CD4-positive, alpha-beta T cell (primary cell): ENCODE measurements at regions not wholly inside any gene's neighbourhood (a gene's known extent, or its start where the extent isn't known, plus 50 kb on each side); places are given as distances from the start of the nearest gene placed in this dataset.

Experiments used
- ATAC-seq: fragments of 200-7000 bp; cut with Tn5 transposase; one replicate; pipeline ENCODE4 v1.10.0; 2022; ENCODE audit warnings: mild to moderate bottlenecking; ENCODE audit not compliant: poor library complexity
- CTCF ChIA-PET: fragments of 350-600 bp; sonication (Branson Sonifier 250); formaldehyde crosslinking; loops from one replicate; lab custom pipeline; 2021; ENCODE audit warnings: antibody characterized with exemption, inconsistent platforms; lab: Charles Lee
- POLR2A ChIA-PET: fragments of 350-600 bp; sonication (Branson Sonifier 250); formaldehyde crosslinking; loops from one replicate; lab custom pipeline; 2021; ENCODE audit warnings: antibody characterized with exemption, inconsistent platforms; lab: Charles Lee
- DNase-seq, 14 experiments: peaks; one replicate each; pipeline ENCODE4 v3.0.0-alpha.2; 2013 to 2020; ENCODE audit warnings: mixed read lengths in 2 of 14
- H3K27ac ChIP-seq, 2 donors: one replicate each; pipeline versions ENCODE4 v1.5.1 to v1.7.0; 2013; ENCODE audit warnings: low read length in 2 of 2, low read depth in 1 of 2, mild to moderate bottlenecking in 1 of 2
- H3K27me3 ChIP-seq, 2 experiments: 1 replicate in 1 of 2; 2 replicates in 1 of 2; pipeline versions ENCODE4 v1.6.1 to v1.7.0; 2013; ENCODE audit warnings: low read length in 2 of 2, control low read depth in 1 of 2, mild to moderate bottlenecking in 1 of 2, moderate library complexity in 1 of 2; ENCODE audit not compliant: insufficient read depth in 2 of 2, control insufficient read depth in 1 of 2
- H3K36me3 ChIP-seq: one replicate; pipeline ENCODE4 v1.6.1; 2013; ENCODE audit warnings: low read length, control low read depth; ENCODE audit not compliant: insufficient read depth
- H3K4me1 ChIP-seq: one replicate; pipeline ENCODE4 v1.6.1; 2013; ENCODE audit warnings: low read length, control low read depth; ENCODE audit not compliant: insufficient read depth
- H3K4me3 ChIP-seq: one replicate; pipeline ENCODE4 v1.5.1; 2013; ENCODE audit warnings: mild to moderate bottlenecking, low read length, moderate library complexity
- H3K9me3 ChIP-seq, 2 experiments: 1 replicate in 1 of 2; 2 replicates in 1 of 2; pipeline versions ENCODE4 v1.6.1 to v1.7.0; 2013; ENCODE audit warnings: low read length in 2 of 2, mild to moderate bottlenecking in 2 of 2, control low read depth in 1 of 2, moderate library complexity in 1 of 2; ENCODE audit not compliant: control insufficient read depth in 1 of 2, insufficient read depth in 1 of 2
- H3K27ac Mint-ChIP-seq: one replicate; pipeline ENCODE4 v1.8.0; 2020; ENCODE audit warnings: mixed read lengths
- H3K27me3 Mint-ChIP-seq: one replicate; pipeline ENCODE4 v1.8.0; 2021; ENCODE audit warnings: mixed read lengths
- H3K36me3 Mint-ChIP-seq: one replicate; pipeline ENCODE4 v1.8.0; 2021; ENCODE audit warnings: low read depth, mixed read lengths
- H3K4me1 Mint-ChIP-seq: one replicate; pipeline ENCODE4 v1.8.0; 2021; ENCODE audit warnings: low read depth, mixed read lengths
- H3K4me3 Mint-ChIP-seq: one replicate; pipeline ENCODE4 v1.8.0; 2020; ENCODE audit warnings: mild to moderate bottlenecking, mixed read lengths
- H3K9me3 Mint-ChIP-seq: one replicate; pipeline ENCODE4 v1.8.0; 2020; ENCODE audit warnings: mixed read lengths
- CTCF ChIP-seq: fragments of 200-600 bp; IDR thresholded peaks from one replicate; pipeline ENCODE4 v1.8.0; 2022; ENCODE audit warnings: antibody characterized with exemption, mild to moderate bottlenecking
- intact Hi-C, 2 experiments: fragments of 100-400 bp; cut with DNase I in 1 of 2; cut with micrococcal nuclease in 1 of 2; formaldehyde crosslinking; loops; one replicate each; pipeline versions ENCODE4 v1.15.1 to v1.9.0; 2023 to 2025; cut with DNase I, micrococcal nuclease

DNA sequence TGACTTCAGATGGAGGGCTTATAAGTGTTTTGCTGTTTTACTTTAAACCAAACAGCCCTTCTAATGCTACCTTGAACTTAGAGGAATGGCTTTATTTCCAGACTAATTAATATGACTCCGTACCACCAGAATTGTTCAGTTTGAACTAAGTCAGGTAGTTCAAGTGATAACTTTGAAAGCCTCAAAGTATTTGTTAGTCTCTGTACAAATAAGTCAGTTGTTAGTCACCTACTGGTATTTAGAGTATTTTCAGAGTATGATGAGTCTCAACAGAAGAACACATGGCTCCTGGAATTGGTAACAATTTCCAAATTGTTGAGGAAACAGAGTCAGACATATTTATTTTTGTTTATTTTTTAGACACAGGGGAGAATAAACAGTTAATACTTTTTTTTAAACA is 381.8 kb upstream of the NRXN1 start:
- H3K27ac ChIP-seq, result no peak overlapping the region
- ChIA-PET CTCF (no interaction called here), POLR2A (no interaction called here)
- no peak for DNase-seq
- H3K27ac Mint-ChIP-seq, result no peak overlapping the region
- no peak overlapping the region for H3K4me3 Mint-ChIP-seq
- no peaks in the 10 kb centered on the region for H3K4me1 ChIP-seq
- H3K9me3 Mint-ChIP-seq, result peaks cover 6% of the 10 kb centered on the region
- intact Hi-C loops, result loop anchor here in 1 of 2 experiments (1.0 kb wide), 1 partner anchor 10 kb away; no protein-coding TSS in a partner anchor
- peaks cover 0 to 5% of the 10 kb centered on the region in 2 experiments for H3K9me3 ChIP-seq
- no peaks in the 10 kb centered on the region for H3K36me3 Mint-ChIP-seq
- H3K4me3 ChIP-seq, result no peak overlapping the region
- no peaks in the 10 kb centered on the region for H3K27me3 ChIP-seq
- H3K4me1 Mint-ChIP-seq, result no peaks in the 10 kb centered on the region
- no peaks in the 10 kb centered on the region for H3K36me3 ChIP-seq
- no peak for ATAC-seq
- no peak for TF ChIP-seq CTCF
- no peaks in the 10 kb centered on the region for H3K27me3 Mint-ChIP-seq

- H3K9me3 Mint-ChIP-seq, result peaks cover 5% of the 10 kb centered on the region
- H3K4me1 Mint-ChIP-seq, result no peaks in the 10 kb centered on the region
- Histone ChIP-seq H3K36me3 (no peaks in the 10 kb centered on the region), H3K27me3 (no peaks in the 10 kb centered on the region), H3K9me3 (peaks cover 3 to 4% of the 10 kb centered on the region in 2 experiments), H3K4me1 (no peaks in the 10 kb centered on the region), H3K4me3 (no peak overlapping the region), H3K27ac (no peak overlapping the region)
- TF ChIP-seq CTCF, result no peak
- intact Hi-C loops, result no loop called here
- ChIA-PET POLR2A (no interaction called here), CTCF (no interaction called here)
- no peak overlapping the region for H3K4me3 Mint-ChIP-seq
- H3K27me3 Mint-ChIP-seq, result no peaks in the 10 kb centered on the region
- H3K27ac Mint-ChIP-seq, result no peak overlapping the region
- ATAC-seq (no peak), DNase-seq (no peak)
- no peaks in the 10 kb centered on the region for H3K36me3 Mint-ChIP-seq
Measured at GRCh38 chr2:51410331-51410730, 378.4 kb upstream of the NRXN1 start.

DNA sequence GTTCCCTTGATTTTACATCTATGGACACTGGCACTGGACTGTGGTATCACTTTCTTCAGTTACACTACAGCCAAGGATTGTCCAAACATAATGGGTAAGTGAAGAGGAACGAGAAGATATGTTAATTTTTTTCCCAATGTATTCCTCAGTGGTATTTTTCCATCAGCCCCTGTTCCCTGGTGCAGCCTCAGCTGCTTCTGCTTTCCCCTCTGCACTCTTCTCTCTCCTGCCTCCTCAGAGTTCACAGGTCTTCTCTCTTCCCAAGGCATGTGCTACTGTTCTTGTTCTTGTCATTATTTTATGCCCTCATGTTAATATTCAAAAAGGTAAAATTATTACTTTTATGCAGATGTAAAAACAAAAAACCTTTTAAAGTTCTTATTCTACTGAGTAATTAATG is 378.0 kb upstream of the NRXN1 start:
- H3K27me3 ChIP-seq, result no peaks in the 10 kb centered on the region
- H3K27ac ChIP-seq, result no peak overlapping the region
- intact Hi-C loops, result no loop called here
- H3K36me3 ChIP-seq, result no peaks in the 10 kb centered on the region
- no peaks in the 10 kb centered on the region for H3K4me1 ChIP-seq
- H3K4me1 Mint-ChIP-seq, result no peaks in the 10 kb centered on the region
- DNase-seq (no peak), ATAC-seq (no peak)
- peaks cover 4% of the 10 kb centered on the region for H3K9me3 Mint-ChIP-seq
- no peaks in the 10 kb centered on the region for H3K36me3 Mint-ChIP-seq
- ChIA-PET POLR2A (no interaction called here), CTCF (no interaction called here)
- no peaks in the 10 kb centered on the region for H3K27me3 Mint-ChIP-seq
- TF ChIP-seq CTCF, result no peak
- no peak overlapping the region for H3K4me3 Mint-ChIP-seq
- H3K9me3 ChIP-seq, result peaks cover 0 to 5% of the 10 kb centered on the region in 2 experiments
- H3K4me3 ChIP-seq, result no peak overlapping the region
- H3K27ac Mint-ChIP-seq, result no peak overlapping the region
